ENCODE measurements at regions not wholly inside any gene's neighbourhood (a gene's known extent, or its start where the extent isn't known, plus 50 kb on each side); places are given as distances from the start of the nearest gene placed in this dataset.

DNA sequence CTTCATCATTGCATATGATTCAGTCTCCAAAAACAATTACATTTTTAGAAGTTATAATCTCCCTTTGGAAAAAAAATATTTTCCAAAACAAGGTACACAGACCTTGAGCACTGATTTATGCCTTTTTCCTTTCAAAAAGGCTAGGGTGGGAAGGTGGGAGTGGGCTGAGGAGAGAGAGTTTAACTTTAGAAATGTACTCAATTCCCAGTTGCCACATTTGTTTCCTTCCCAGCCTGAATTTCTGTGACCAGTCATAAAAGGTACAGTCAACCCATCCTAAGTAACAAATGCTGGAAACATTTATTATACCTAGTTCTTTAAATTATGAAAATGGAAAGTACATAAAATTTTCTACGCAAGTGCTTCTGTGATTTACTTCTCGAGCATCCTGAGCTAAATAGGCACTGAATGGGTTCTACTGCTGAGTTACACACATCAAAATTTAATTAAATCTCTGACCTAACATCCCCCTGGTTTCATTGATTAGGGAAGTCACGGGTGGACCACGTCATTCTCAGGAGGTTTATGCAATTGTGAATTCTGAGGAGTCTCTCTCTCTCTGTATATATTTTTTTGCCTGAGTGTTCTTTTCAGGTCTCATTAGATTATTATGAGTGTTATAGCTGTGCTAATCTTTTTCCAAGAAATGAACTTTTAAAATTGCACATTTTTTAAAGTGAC is 371.8 kb downstream of the BTG1 start:
- no peak for DNase-seq (ENCODE audit: unreplicated experiment)
- ChIA-PET CTCF (interaction anchor here (0.6 kb wide), 2 partner anchors 412 to 749 kb away, joined by 3 to 5 read pairs; no protein-coding TSS in a partner anchor), POLR2A (interaction anchor here (0.7 to 4.0 kb wide), 17 partner anchors 7 to 392 kb away, joined by 3 to 22 read pairs (median 4); partner anchors contain the start of gene BTG1)
- TF ChIP-seq, protein P1, sequence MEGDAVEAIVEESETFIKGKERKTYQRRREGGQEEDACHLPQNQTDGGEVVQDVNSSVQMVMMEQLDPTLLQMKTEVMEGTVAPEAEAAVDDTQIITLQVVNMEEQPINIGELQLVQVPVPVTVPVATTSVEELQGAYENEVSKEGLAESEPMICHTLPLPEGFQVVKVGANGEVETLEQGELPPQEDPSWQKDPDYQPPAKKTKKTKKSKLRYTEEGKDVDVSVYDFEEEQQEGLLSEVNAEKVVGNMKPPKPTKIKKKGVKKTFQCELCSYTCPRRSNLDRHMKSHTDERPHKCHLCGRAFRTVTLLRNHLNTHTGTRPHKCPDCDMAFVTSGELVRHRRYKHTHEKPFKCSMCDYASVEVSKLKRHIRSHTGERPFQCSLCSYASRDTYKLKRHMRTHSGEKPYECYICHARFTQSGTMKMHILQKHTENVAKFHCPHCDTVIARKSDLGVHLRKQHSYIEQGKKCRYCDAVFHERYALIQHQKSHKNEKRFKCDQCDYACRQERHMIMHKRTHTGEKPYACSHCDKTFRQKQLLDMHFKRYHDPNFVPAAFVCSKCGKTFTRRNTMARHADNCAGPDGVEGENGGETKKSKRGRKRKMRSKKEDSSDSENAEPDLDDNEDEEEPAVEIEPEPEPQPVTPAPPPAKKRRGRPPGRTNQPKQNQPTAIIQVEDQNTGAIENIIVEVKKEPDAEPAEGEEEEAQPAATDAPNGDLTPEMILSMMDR (IDR thresholded peaks at IDR 0.05; ENCODE audit: unreplicated experiment), result no peak
- Mint-ChIP-seq H3K27ac (ENCODE audit: low read depth, unreplicated experiment) (peak overlapping the region; percentile 53), H3K4me3 (ENCODE audit: unreplicated experiment) (no peak overlapping the region), H3K4me1 (ENCODE audit: insufficient read depth, unreplicated experiment) (peaks cover 32% of the 10 kb centered on the region), H3K36me3 (ENCODE audit: insufficient read depth, unreplicated experiment) (peaks cover 4% of the 10 kb centered on the region), H3K9me3 (ENCODE audit: unreplicated experiment) (no peaks in the 10 kb centered on the region), H3K27me3 (ENCODE audit: insufficient read depth, unreplicated experiment) (no peaks in the 10 kb centered on the region)
- intact Hi-C loops (cut with micrococcal nuclease), result loop anchor here (10.0 kb wide), 1 partner anchor 389 kb away; no protein-coding TSS in a partner anchor
- BruUV-seq (replicated peaks), result no TSS peak

GRCh38 chr12:91772411-91772810 is 373.2 kb downstream of the BTG1 start:
- TF ChIP-seq, protein P1 (IDR thresholded peaks at IDR 0.05; ENCODE audit: unreplicated experiment), result no peak
- Mint-ChIP-seq H3K36me3 (ENCODE audit: insufficient read depth, unreplicated experiment) (peaks cover 4% of the 10 kb centered on the region), H3K4me3 (ENCODE audit: unreplicated experiment) (no peak overlapping the region), H3K4me1 (ENCODE audit: insufficient read depth, unreplicated experiment) (peaks cover 17% of the 10 kb centered on the region), H3K9me3 (ENCODE audit: unreplicated experiment) (no peaks in the 10 kb centered on the region), H3K27ac (ENCODE audit: low read depth, unreplicated experiment) (peak overlapping the region; percentile 54), H3K27me3 (ENCODE audit: insufficient read depth, unreplicated experiment) (no peaks in the 10 kb centered on the region)
- no peak for DNase-seq (ENCODE audit: unreplicated experiment)
- ChIA-PET CTCF (no interaction called here), POLR2A (interaction anchor here (0.7 to 1.2 kb wide), 2 partner anchors 54 to 250 kb away, joined by 3 to 4 read pairs; no protein-coding TSS in a partner anchor)
- BruUV-seq (replicated peaks), result no TSS peak
- intact Hi-C loops (cut with micrococcal nuclease), result loop anchor here (10.0 kb wide), 1 partner anchor 388 kb away; no protein-coding TSS in a partner anchor

DNA sequence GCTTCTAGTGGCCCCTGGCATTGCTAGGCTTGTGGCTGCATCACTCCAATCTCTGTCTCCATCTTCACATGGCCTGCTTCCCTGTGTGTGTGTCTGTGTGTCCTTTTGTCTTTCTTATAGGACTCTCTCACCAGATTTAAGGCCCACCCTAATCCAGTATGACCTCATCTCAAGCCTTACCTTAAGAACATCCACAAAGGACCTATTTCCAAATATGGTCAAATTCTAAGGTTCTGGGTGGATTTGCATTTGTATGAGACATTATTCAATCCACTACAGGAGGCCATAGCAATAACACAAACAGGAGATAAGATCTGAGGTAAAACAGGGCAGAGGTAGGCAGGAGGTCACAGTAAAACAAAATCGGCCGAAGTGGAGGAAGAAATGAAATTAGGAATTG is 375.9 kb downstream of the BTG1 start:
- no peak overlapping the region for H3K4me3 Mint-ChIP-seq (ENCODE audit: unreplicated experiment)
- H3K4me1 Mint-ChIP-seq (ENCODE audit: insufficient read depth, unreplicated experiment), result peaks cover 7% of the 10 kb centered on the region
- H3K27me3 Mint-ChIP-seq (ENCODE audit: insufficient read depth, unreplicated experiment), result no peaks in the 10 kb centered on the region
- no peak overlapping the region for H3K27ac Mint-ChIP-seq (ENCODE audit: low read depth, unreplicated experiment)
- H3K9me3 Mint-ChIP-seq (ENCODE audit: unreplicated experiment), result no peaks in the 10 kb centered on the region
- BruUV-seq (replicated peaks), result no TSS peak
- ChIA-PET POLR2A (no interaction called here), CTCF (interaction anchor here (0.9 kb wide), 1 partner anchor 43 kb away, joined by 3 read pairs; no protein-coding TSS in a partner anchor)
- TF ChIP-seq, protein P1 (IDR thresholded peaks at IDR 0.05; ENCODE audit: unreplicated experiment), result no peak
- intact Hi-C loops (cut with micrococcal nuclease), result loop anchor here (10.0 kb wide), 1 partner anchor 385 kb away; no protein-coding TSS in a partner anchor
- DNase-seq (ENCODE audit: unreplicated experiment), result no peak
- no peaks in the 10 kb centered on the region for H3K36me3 Mint-ChIP-seq (ENCODE audit: insufficient read depth, unreplicated experiment)

DNA sequence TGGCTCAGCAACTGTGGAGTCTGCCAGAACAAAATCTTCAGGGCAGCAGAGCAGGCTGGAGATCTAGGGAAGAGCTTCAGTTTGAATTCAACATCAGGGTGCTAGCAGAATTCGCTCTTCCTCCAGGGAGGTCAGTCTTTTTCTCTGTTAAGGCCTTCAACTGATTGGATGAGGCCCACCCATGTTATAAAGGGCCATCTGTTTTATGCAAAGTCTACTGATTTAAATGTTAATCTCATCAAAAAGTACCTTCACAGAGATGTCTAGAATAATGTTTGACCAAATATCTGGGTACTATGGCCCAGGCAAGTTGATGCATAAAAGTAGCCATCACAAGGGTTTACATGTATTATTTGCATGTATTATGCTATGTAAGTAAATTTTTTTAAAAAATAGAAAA is 378.4 kb downstream of the BTG1 start:
- Mint-ChIP-seq H3K27ac (ENCODE audit: low read depth, unreplicated experiment) (no peak overlapping the region), H3K36me3 (ENCODE audit: insufficient read depth, unreplicated experiment) (no peaks in the 10 kb centered on the region), H3K27me3 (ENCODE audit: insufficient read depth, unreplicated experiment) (no peaks in the 10 kb centered on the region), H3K4me3 (ENCODE audit: unreplicated experiment) (no peak overlapping the region), H3K9me3 (ENCODE audit: unreplicated experiment) (no peaks in the 10 kb centered on the region), H3K4me1 (ENCODE audit: insufficient read depth, unreplicated experiment) (no peaks in the 10 kb centered on the region)
- intact Hi-C loops (cut with micrococcal nuclease), result no loop called here
- DNase-seq (ENCODE audit: unreplicated experiment), result no peak
- ChIA-PET CTCF (interaction anchor here (0.6 kb wide), 1 partner anchor 188 kb away, joined by 3 read pairs; no protein-coding TSS in a partner anchor), POLR2A (interaction anchor here (0.7 to 1.3 kb wide), 3 partner anchors 8 to 189 kb away, joined by 3 read pairs; no protein-coding TSS in a partner anchor)
- TF ChIP-seq, protein P1 (IDR thresholded peaks at IDR 0.05; ENCODE audit: unreplicated experiment), result no peak
- no TSS peak for BruUV-seq (replicated peaks)

All from MCF 10A (cell line).